ENCODE measurements at regions not wholly inside any gene's neighbourhood (a gene's known extent, or its start where the extent isn't known, plus 50 kb on each side); places are given as distances from the start of the nearest gene placed in this dataset.
"Not testable (repeated sequence)": the region's sequence is repeated elsewhere in the genome, so short reads cannot be mapped to it uniquely, and the experiment has no call there.

- TF ChIP-seq CTCF, POLR2A (IDR thresholded peaks at IDR 0.05): not testable (repeated sequence)
Measured at GRCh38 chr3:195984392-195985030, 76.2 kb upstream of the TNK2 start.
